ENCODE measurements at regions not wholly inside any gene's neighbourhood (a gene's known extent, or its start where the extent isn't known, plus 50 kb on each side); places are given as distances from the start of the nearest gene placed in this dataset.

DNA sequence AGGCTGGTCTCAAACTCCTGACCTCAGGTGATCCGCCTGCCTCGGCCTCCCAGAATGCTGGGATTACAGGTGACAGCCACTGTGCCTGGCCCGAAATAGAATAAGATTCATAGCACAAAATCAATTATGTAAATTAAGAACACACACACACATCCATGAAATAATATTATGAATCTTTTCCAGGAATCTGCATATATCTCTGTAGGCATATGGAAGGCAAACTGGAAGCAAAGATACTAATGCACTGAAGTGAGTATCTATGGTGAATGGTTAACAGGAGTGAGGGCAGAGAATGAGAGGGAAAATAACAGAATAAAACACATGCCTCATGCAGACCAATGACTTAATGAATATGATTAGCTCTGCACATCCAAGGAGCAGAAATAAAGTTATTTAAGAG lies 61.6 kb upstream of the ATP2B4 start:
- H4K5ac ChIP-seq (ENCODE audit: insufficient read length, low read depth, low read length) = no peak overlapping the region
- no peak overlapping the region for H3K18ac ChIP-seq (ENCODE audit: extremely low read depth, low read length)
- no peaks in the 10 kb centered on the region; a peak in 1 of 7 replicates for H3K4me1 ChIP-seq (replicated peaks in 1 of 4; ENCODE audit: control insufficient read depth in 3 of 4, insufficient read depth in 4 of 4, low read length in 3 of 4)
- H2BK20ac ChIP-seq (ENCODE audit: low read length) = no peak overlapping the region
- no peaks in the 10 kb centered on the region for H3K27me3 ChIP-seq (replicated peaks in 1 of 4; ENCODE audit: control insufficient read depth in 3 of 4, extremely low read depth in 1 of 4, insufficient read depth in 3 of 4, low read length in 3 of 4)
- no peaks in the 10 kb centered on the region for H3K79me1 ChIP-seq (ENCODE audit: low read depth, low read length)
- no peak overlapping the region for H4K8ac ChIP-seq (ENCODE audit: extremely low read depth, insufficient read depth, low read length)
- H2BK120ac ChIP-seq (replicated peaks; ENCODE audit: low read depth, low read length) = no peak overlapping the region
- no peak overlapping the region for H3K27ac ChIP-seq (ENCODE audit: low read depth, low read length)
- no peak overlapping the region for H2BK15ac ChIP-seq (ENCODE audit: low read length)
- ChIA-PET CTCF (ENCODE audit: partially characterized antibody) (interaction anchor here (0.7 to 1.9 kb wide), 4 partner anchors 10 to 28 kb away, joined by 3 to 5 read pairs (median 4); no protein-coding TSS in a partner anchor), POLR2A (ENCODE audit: partially characterized antibody) (interaction anchor here (0.7 to 1.4 kb wide), 2 partner anchors 10 to 25 kb away, joined by 3 read pairs; no protein-coding TSS in a partner anchor)
- no peak for DNase-seq (ENCODE audit: low read depth in 1 of 2, low spot score in 2 of 2)
- no peaks in the 10 kb centered on the region for H3K9me3 ChIP-seq (ENCODE audit: insufficient read depth in 2 of 2, low read depth in 1 of 2, low read length in 1 of 2)
- H3K9ac ChIP-seq (replicated peaks in 1 of 4; ENCODE audit: extremely low read depth in 1 of 4, low read depth in 3 of 4, low read length in 3 of 4) = no peak overlapping the region
- WGBS, 2 experiments (ENCODE audit: extremely low coverage in 1 of 2, insufficient coverage in 1 of 2, insufficient read length in 1 of 2, insufficient replicate concordance in 2 of 2, low coverage in 1 of 2, low lambda C conversion rate in 2 of 2, missing lambda C conversion rate in 1 of 2) = 91% methylated on average over 3 of the region's 3 CpGs; no CpG with 5 or more reads in 1 of the 2 experiments
- H4K20me1 ChIP-seq (replicated peaks in 1 of 2; ENCODE audit: control insufficient read depth in 1 of 2, insufficient read depth in 2 of 2, low read length in 2 of 2) = no peaks in the 10 kb centered on the region
- no peaks in the 10 kb centered on the region for H3K36me3 ChIP-seq (ENCODE audit: control insufficient read depth in 2 of 4, insufficient read depth in 4 of 4, low read length in 3 of 4)
- no peak overlapping the region for H2AK5ac ChIP-seq (ENCODE audit: low read depth, low read length)
- H3K23me2 ChIP-seq (ENCODE audit: low read depth, low read length) = no peaks in the 10 kb centered on the region
- H3K4me2 ChIP-seq (ENCODE audit: insufficient read depth in 1 of 2, low read depth in 2 of 2, low read length in 2 of 2) = no peak overlapping the region
- FAIRE-seq = no peak
- TF ChIP-seq BRCA1 (IDR thresholded peaks at IDR 0.05; ENCODE audit: low read depth, low read length) = no peak
- no peak for TF ChIP-seq EP300 (IDR thresholded peaks at IDR 0.05; ENCODE audit: borderline replicate concordance in 1 of 2, low read depth in 2 of 2, low read length in 2 of 2)
- TF ChIP-seq BACH1 (IDR thresholded peaks at IDR 0.05; ENCODE audit: low read length) = no peak
- TF ChIP-seq CTBP2 (IDR thresholded peaks at IDR 0.05; ENCODE audit: borderline replicate concordance, insufficient read depth, insufficient read length, low read length) = no peak
- TF ChIP-seq CHD1 (IDR thresholded peaks at IDR 0.05; ENCODE audit: low read depth, low read length) = no peak
- TF ChIP-seq KDM4A (IDR thresholded peaks at IDR 0.05; ENCODE audit: low read depth, low read length, severe bottlenecking) = no peak
- no peak for TF ChIP-seq POLR2A (IDR thresholded peaks at IDR 0.05; ENCODE audit: control extremely low read depth in 1 of 2, low read depth in 2 of 2, low read length in 2 of 2)
- no peak for TF ChIP-seq SIN3A (conservative IDR thresholded peaks at IDR 0.05 in 1 of 2, IDR thresholded peaks at IDR 0.05 in 1 of 2; ENCODE audit: low read depth in 1 of 2, low read length in 2 of 2)
- no peak for TF ChIP-seq HDAC2 (IDR thresholded peaks at IDR 0.05; ENCODE audit: borderline replicate concordance in 1 of 2, low read depth in 2 of 2, low read length in 2 of 2)
- TF ChIP-seq TAF1 (IDR thresholded peaks at IDR 0.05; ENCODE audit: low read depth, low read length) = no peak
- no peak for TF ChIP-seq FOSL1 (IDR thresholded peaks at IDR 0.05; ENCODE audit: insufficient read depth, low read depth, low read length)
- no peak for TF ChIP-seq MAFK (IDR thresholded peaks at IDR 0.05; ENCODE audit: low read depth, low read length)
- TF ChIP-seq JUN (IDR thresholded peaks at IDR 0.05; ENCODE audit: low read depth, low read length) = no peak
- no peak for TF ChIP-seq PHF8 (conservative IDR thresholded peaks at IDR 0.05; ENCODE audit: low read depth, low read length)
- H3K23ac ChIP-seq (ENCODE audit: insufficient read length) = no peak overlapping the region
- H3K14ac ChIP-seq (ENCODE audit: insufficient read length) = no peak overlapping the region
- no peak overlapping the region for H3K4ac ChIP-seq (replicated peaks; ENCODE audit: insufficient read length, low read depth, low read length)
- H3K4me3 ChIP-seq (ENCODE audit: extremely low read depth in 1 of 4, insufficient read depth in 2 of 4, low read depth in 3 of 4, low read length in 4 of 4) = no peak overlapping the region
- H3K79me2 ChIP-seq (ENCODE audit: control insufficient read depth in 1 of 2, insufficient read depth in 2 of 2, low read length in 2 of 2) = no peaks in the 10 kb centered on the region
- H2BK5ac ChIP-seq (ENCODE audit: low read depth, low read length) = no peak overlapping the region
- no peak overlapping the region for H3K56ac ChIP-seq (replicated peaks; ENCODE audit: insufficient read length, low read depth, low read length)
- no peak overlapping the region for H2AFZ ChIP-seq (ENCODE audit: low read length)
- H4K91ac ChIP-seq (replicated peaks; ENCODE audit: insufficient read length, low read length) = no peak overlapping the region
- H2BK12ac ChIP-seq (ENCODE audit: low read depth, low read length) = no peak overlapping the region
